HFFc6 (cell line): ENCODE measurements at regions not wholly inside any gene's neighbourhood (a gene's known extent, or its start where the extent isn't known, plus 50 kb on each side); places are given as distances from the start of the nearest gene placed in this dataset.

Experiments used
- DNase-seq: peaks from one replicate; pipeline ENCODE4 v3.0.0-alpha.2; 2018
- H3K27ac Mint-ChIP-seq: 2 replicates; pipeline ENCODE4 v1.8.0; 2020; ENCODE audit warnings: mild to moderate bottlenecking, mixed read lengths
- H3K27me3 Mint-ChIP-seq: 2 replicates; pipeline ENCODE4 v1.8.0; 2021; ENCODE audit warnings: mild to moderate bottlenecking, moderate library complexity, mixed read lengths; ENCODE audit not compliant: insufficient read depth
- H3K36me3 Mint-ChIP-seq: 2 replicates; pipeline ENCODE4 v1.8.0; 2021; ENCODE audit warnings: low read depth, mixed read lengths
- H3K4me1 Mint-ChIP-seq: 2 replicates; pipeline ENCODE4 v1.8.0; 2020; ENCODE audit warnings: low read depth, mixed read lengths
- H3K4me3 Mint-ChIP-seq: 2 replicates; pipeline ENCODE4 v1.8.0; 2020; ENCODE audit warnings: mild to moderate bottlenecking, moderate library complexity, mixed read lengths
- H3K9me3 Mint-ChIP-seq: 2 replicates; pipeline ENCODE4 v1.8.0; 2020; ENCODE audit warnings: mild to moderate bottlenecking, mixed read lengths
- TF ChIP-seq, protein P1 (sequence below): fragments of 200-600 bp; sonication (generic); IDR thresholded peaks from 2 replicates; pipeline ENCODE4 v1.5.0; 2021; ENCODE audit warnings: antibody characterized with exemption, mild to moderate bottlenecking

DNA sequence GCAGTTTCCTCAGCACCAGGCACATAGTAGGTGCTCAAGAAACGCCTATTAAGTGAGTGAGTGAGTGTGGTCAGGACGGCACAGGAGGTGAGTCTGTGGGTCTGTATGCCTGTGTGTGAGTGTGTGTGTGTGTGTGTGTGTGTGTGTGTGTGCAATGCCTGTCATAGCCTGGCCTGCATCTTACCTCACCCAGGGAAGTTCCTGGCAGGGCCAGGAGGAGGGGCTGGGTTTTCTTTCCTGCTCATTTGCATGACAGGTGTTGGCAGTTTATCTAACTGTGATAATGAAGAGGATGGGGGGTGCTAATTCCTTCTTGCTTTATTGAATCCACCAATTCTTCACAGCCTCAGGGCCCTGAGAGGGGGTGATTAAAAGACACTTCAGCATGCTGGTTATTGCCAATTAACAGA is 146.7 kb upstream of the MLN start:
- peaks cover 53% of the 10 kb centered on the region for H3K27me3 Mint-ChIP-seq
- no peak overlapping the region for H3K27ac Mint-ChIP-seq
- no peaks in the 10 kb centered on the region for H3K4me1 Mint-ChIP-seq
- H3K4me3 Mint-ChIP-seq, result no peak overlapping the region
- H3K9me3 Mint-ChIP-seq, result no peaks in the 10 kb centered on the region
- no peak for DNase-seq
- TF ChIP-seq, protein P1, sequence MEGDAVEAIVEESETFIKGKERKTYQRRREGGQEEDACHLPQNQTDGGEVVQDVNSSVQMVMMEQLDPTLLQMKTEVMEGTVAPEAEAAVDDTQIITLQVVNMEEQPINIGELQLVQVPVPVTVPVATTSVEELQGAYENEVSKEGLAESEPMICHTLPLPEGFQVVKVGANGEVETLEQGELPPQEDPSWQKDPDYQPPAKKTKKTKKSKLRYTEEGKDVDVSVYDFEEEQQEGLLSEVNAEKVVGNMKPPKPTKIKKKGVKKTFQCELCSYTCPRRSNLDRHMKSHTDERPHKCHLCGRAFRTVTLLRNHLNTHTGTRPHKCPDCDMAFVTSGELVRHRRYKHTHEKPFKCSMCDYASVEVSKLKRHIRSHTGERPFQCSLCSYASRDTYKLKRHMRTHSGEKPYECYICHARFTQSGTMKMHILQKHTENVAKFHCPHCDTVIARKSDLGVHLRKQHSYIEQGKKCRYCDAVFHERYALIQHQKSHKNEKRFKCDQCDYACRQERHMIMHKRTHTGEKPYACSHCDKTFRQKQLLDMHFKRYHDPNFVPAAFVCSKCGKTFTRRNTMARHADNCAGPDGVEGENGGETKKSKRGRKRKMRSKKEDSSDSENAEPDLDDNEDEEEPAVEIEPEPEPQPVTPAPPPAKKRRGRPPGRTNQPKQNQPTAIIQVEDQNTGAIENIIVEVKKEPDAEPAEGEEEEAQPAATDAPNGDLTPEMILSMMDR, result no peak
- no peaks in the 10 kb centered on the region for H3K36me3 Mint-ChIP-seq

DNA sequence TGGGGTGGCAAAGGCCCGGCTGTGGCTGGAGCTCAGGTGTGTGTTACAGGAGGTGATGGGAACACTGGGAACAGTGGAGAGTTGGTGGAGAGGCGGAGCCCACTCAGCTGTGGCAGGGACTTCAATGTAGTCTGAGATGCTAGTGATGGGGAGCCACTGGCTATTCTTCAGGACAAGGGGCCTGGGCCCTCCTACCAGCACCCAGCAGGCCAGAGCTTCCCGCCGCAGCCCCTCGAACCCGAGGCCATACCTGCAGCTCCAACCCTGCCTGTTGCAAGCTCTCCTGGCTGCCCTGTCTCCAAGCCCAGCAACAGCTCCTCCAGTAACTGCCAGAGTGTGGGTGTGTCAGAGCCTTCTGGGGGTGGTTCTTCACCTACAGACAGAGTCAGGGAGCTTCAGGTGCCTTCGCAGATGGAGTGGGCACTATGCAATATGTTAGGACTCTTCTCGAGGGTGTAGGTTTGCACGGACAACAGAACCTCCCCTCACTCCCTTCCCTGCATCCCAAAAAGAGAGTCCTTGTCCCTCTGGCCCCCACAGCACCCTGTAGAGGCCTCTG is 146.2 kb upstream of the MLN start:
- TF ChIP-seq, protein P1, result no peak
- DNase-seq, result no peak
- H3K4me3 Mint-ChIP-seq, result no peak overlapping the region

DNA sequence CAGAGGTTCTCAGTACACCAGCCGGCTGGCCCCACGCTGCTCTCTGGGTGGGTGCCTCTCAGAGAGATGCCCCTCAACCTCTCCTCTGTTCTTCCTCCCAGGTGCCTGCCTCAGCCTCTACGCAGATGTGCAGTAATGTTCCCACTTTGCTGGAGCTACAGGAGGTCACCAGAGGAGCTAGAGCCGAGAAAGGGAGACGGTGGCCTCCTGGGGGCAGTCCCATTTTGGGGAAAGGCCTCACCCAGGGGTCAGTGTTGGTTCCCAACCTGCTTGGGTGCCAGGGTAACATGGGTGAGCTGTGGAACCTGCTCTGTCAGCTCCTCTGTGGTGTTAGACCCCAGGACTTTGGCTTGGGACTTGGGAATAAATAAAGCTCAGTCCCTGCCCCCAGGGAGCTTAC is 145.3 kb upstream of the MLN start:
- Mint-ChIP-seq H3K36me3 (no peaks in the 10 kb centered on the region), H3K4me3 (no peak overlapping the region), H3K4me1 (no peaks in the 10 kb centered on the region), H3K9me3 (no peaks in the 10 kb centered on the region), H3K27me3 (peaks cover 49% of the 10 kb centered on the region), H3K27ac (no peak overlapping the region)
- TF ChIP-seq, protein P1, result no peak
- no peak for DNase-seq

More for the DNA sequence above, 146.2 kb upstream of the MLN start:
- peaks cover 52% of the 10 kb centered on the region for H3K27me3 Mint-ChIP-seq
- no peak overlapping the region for H3K27ac Mint-ChIP-seq
- no peaks in the 10 kb centered on the region for H3K4me1 Mint-ChIP-seq
- H3K36me3 Mint-ChIP-seq, result no peaks in the 10 kb centered on the region
- H3K9me3 Mint-ChIP-seq, result no peaks in the 10 kb centered on the region

DNA sequence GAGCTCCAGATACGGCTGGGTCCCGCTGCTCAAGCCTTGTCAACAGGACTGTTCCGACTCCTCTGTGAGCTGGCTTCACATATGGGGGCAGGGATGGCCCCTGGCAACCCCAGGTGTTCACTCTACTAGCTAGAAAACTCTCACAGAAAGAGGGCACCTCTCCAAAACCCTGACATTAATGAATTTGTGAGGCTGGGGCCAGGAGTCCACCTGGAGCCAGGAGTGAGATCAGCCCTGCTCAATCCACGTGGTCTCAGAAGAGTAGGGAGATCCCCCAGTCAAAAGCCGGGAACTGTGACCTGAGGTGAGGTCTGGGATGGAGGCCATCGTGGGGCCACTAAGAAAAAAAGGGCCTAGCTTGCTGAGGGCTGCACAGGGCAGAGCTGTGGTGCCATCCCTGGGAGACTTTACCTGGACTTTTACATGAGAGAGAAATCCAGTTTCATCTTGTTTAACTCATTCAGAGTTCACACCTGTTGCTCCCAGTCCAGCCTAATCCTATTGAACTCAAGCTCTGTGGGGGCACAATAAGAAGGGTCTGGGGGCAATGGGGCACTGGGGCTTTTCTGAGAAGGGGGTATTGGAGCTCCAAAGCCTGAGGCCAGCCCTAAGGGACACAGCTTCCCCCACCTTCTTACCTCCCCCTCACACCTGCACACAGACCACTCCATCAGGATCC is 144.3 kb upstream of the MLN start:
- TF ChIP-seq, protein P1, result no peak
- peaks cover 52% of the 10 kb centered on the region for H3K27me3 Mint-ChIP-seq

DNA sequence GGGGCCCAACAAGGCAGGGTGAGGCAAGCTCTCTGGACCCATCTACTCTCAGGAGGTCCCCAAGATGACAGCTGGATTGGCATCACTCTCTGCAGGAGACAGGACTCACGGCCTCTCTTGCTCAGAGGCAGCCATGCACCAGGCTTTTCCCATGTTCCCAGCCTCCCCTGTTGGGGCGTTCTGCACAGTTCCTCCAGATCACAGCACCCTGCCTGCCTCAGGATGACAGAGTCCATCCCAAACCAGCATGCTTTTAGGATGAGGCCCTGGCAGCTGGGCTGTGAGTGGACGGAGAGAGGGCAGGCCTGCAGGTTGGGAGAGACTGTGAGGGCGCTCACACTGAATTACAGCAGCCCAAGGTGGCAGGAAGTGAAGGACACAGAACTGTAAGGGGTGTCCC is 143.2 kb upstream of the MLN start:
- Mint-ChIP-seq H3K4me1 (no peaks in the 10 kb centered on the region), H3K36me3 (no peaks in the 10 kb centered on the region), H3K27ac (no peak overlapping the region), H3K9me3 (no peaks in the 10 kb centered on the region), H3K4me3 (no peak overlapping the region), H3K27me3 (peaks cover 50% of the 10 kb centered on the region)
- DNase-seq, result no peak
- TF ChIP-seq, protein P1, result no peak

More for the DNA sequence above, 144.3 kb upstream of the MLN start:
- no peak overlapping the region for H3K27ac Mint-ChIP-seq
- no peak overlapping the region for H3K4me3 Mint-ChIP-seq
- DNase-seq, result no peak
- H3K9me3 Mint-ChIP-seq, result no peaks in the 10 kb centered on the region
- no peaks in the 10 kb centered on the region for H3K36me3 Mint-ChIP-seq
- no peaks in the 10 kb centered on the region for H3K4me1 Mint-ChIP-seq
